DND-41 (cell line): ENCODE measurements at regions not wholly inside any gene's neighbourhood (a gene's known extent, or its start where the extent isn't known, plus 50 kb on each side); places are given as distances from the start of the nearest gene placed in this dataset.

Experiments
- ATAC-seq: fragments of 200-7000 bp; cut with Tn5 transposase; 3 replicates; pipeline ENCODE4 v1.9.1; 2021; ENCODE audit warnings: low read depth; ENCODE audit not compliant: insufficient read depth
- DNase-seq: peaks from one replicate; pipeline ENCODE4 v3.0.0-alpha.2; 2020
- H2AFZ ChIP-seq: 2 replicates; pipeline ENCODE4 v1.6.0; 2012; ENCODE audit warnings: low read depth, low read length
- H3K27ac ChIP-seq: 2 replicates; pipeline ENCODE4 v1.5.1; 2012; ENCODE audit warnings: low read length, inconsistent platforms
- H3K27me3 ChIP-seq: fragments of 200-600 bp; sonication (generic); 2 replicates; pipeline ENCODE4 v1.6.0; 2012; ENCODE audit warnings: low read length, mild to moderate bottlenecking, inconsistent platforms; ENCODE audit not compliant: insufficient read depth, poor library complexity
- H3K36me3 ChIP-seq: 2 replicates; pipeline ENCODE4 v1.5.1; 2012; ENCODE audit warnings: low read length, inconsistent platforms; ENCODE audit not compliant: insufficient read depth
- H3K4me1 ChIP-seq: 2 replicates; pipeline ENCODE4 v1.5.1; 2012; ENCODE audit warnings: mild to moderate bottlenecking, low read length; ENCODE audit not compliant: insufficient read depth
- H3K4me2 ChIP-seq: 2 replicates; pipeline ENCODE4 v1.6.0; 2012; ENCODE audit warnings: mild to moderate bottlenecking, moderate library complexity, low read length, inconsistent platforms; ENCODE audit not compliant: insufficient read depth
- H3K4me3 ChIP-seq, 2 experiments: fragments of 200-600 bp in 1 of 2; shearing (Covaris generic) in 1 of 2; 2 replicates each; pipeline ENCODE4 v1.5.1; 2012 to 2016; ENCODE audit warnings: inconsistent platforms in 2 of 2, low read length in 2 of 2, mild to moderate bottlenecking in 2 of 2, low read depth in 1 of 2, moderate library complexity in 1 of 2
- H3K79me2 ChIP-seq: 2 replicates; pipeline ENCODE4 v1.6.0; 2012; ENCODE audit warnings: low read length, inconsistent platforms; ENCODE audit not compliant: insufficient read depth
- H3K9ac ChIP-seq: 2 replicates; pipeline ENCODE4 v1.6.0; 2012; ENCODE audit warnings: low read depth, mild to moderate bottlenecking, inconsistent platforms, low read length, moderate library complexity
- H3K9me3 ChIP-seq: 2 replicates; pipeline ENCODE4 v1.5.1; 2012; ENCODE audit warnings: low read length, moderate library complexity, mild to moderate bottlenecking, inconsistent platforms; ENCODE audit not compliant: insufficient read depth, severe bottlenecking
- H4K20me1 ChIP-seq: 2 replicates; pipeline ENCODE4 v1.6.0; 2012; ENCODE audit warnings: low read length; ENCODE audit not compliant: insufficient read depth
- EZH2 ChIP-seq: IDR thresholded peaks from 3 replicates; pipeline ENCODE4 v1.6.1; 2012; ENCODE audit warnings: borderline replicate concordance, low read depth, mild to moderate bottlenecking, moderate library complexity, low read length, inconsistent platforms; ENCODE audit not compliant: severe bottlenecking
- TF ChIP-seq, protein P1 (sequence below): IDR thresholded peaks from 2 replicates; pipeline ENCODE4 v1.5.1; 2012; ENCODE audit warnings: borderline replicate concordance, low read length, moderate library complexity, mild to moderate bottlenecking; ENCODE audit not compliant: poor library complexity, severe bottlenecking; ENCODE audit errors: extremely low read depth

- ATAC-seq: no peak
- H3K36me3 ChIP-seq: no peaks in the 10 kb centered on the region
- H2AFZ ChIP-seq: no peak overlapping the region
- TF ChIP-seq EZH2: no peak
- TF ChIP-seq, protein P1, sequence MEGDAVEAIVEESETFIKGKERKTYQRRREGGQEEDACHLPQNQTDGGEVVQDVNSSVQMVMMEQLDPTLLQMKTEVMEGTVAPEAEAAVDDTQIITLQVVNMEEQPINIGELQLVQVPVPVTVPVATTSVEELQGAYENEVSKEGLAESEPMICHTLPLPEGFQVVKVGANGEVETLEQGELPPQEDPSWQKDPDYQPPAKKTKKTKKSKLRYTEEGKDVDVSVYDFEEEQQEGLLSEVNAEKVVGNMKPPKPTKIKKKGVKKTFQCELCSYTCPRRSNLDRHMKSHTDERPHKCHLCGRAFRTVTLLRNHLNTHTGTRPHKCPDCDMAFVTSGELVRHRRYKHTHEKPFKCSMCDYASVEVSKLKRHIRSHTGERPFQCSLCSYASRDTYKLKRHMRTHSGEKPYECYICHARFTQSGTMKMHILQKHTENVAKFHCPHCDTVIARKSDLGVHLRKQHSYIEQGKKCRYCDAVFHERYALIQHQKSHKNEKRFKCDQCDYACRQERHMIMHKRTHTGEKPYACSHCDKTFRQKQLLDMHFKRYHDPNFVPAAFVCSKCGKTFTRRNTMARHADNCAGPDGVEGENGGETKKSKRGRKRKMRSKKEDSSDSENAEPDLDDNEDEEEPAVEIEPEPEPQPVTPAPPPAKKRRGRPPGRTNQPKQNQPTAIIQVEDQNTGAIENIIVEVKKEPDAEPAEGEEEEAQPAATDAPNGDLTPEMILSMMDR: no peak
- H3K27me3 ChIP-seq: peaks cover 9% of the 10 kb centered on the region
- H4K20me1 ChIP-seq: no peaks in the 10 kb centered on the region
- no peaks in the 10 kb centered on the region for H3K9me3 ChIP-seq
- no peak overlapping the region for H3K4me3 ChIP-seq
- DNase-seq: no peak
- H3K79me2 ChIP-seq: no peaks in the 10 kb centered on the region
- no peak overlapping the region for H3K27ac ChIP-seq
- H3K4me1 ChIP-seq: no peaks in the 10 kb centered on the region
- no peak overlapping the region for H3K9ac ChIP-seq
- no peak overlapping the region for H3K4me2 ChIP-seq
Observed at GRCh38 chr7:106476751-106477150, 184.2 kb downstream of the CCDC71L start.

- Histone ChIP-seq H3K79me2 (no peaks in the 10 kb centered on the region), H3K4me3 (no peak overlapping the region), H2AFZ (no peak overlapping the region), H3K27me3 (peaks cover 3% of the 10 kb centered on the region), H3K9me3 (no peaks in the 10 kb centered on the region), H3K9ac (no peak overlapping the region), H3K4me1 (no peaks in the 10 kb centered on the region), H3K4me2 (no peak overlapping the region), H3K27ac (no peak overlapping the region), H4K20me1 (no peaks in the 10 kb centered on the region), H3K36me3 (no peaks in the 10 kb centered on the region)
- TF ChIP-seq, protein P1: no peak
- no peak for TF ChIP-seq EZH2
- ATAC-seq: no peak
- no peak for DNase-seq
Observed at GRCh38 chr7:106472741-106473140, 188.0 kb upstream of the NAMPT start.

DNA sequence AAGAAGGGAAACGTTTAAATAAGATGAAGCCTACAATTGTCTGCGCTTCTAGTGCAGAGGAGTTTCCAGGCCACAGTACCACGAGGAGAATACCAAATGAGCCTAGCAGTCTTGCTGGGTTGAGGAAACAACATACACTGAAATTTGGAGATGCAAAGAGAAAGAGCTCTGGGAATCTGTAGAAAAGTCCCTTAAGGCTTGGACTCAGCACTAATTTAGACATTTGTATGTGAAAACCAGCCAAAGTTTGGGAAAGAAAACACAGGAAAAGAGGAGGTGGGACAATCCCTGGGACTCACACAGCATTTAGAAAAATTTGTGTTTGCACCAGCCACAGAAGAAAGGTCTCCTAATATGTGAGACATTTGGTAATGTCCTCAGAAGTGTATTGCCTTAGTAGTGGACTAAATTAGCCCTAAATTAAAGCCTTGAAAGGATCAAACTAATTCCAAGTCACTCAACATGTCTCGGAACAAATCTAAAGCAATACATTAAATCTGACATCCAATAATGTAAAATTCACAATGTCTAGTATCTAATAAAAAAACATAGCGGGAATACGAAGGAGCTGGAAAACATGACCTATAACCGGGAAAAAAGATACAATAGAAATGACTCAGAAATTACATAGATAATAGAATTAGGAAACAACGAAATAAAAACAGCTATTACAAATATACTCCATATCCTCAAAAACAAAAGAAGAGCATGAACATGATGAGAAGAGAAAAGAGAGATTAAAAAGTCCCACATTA, 187.1 kb upstream of the NAMPT start:
- Histone ChIP-seq H3K4me2 (no peak overlapping the region), H2AFZ (no peak overlapping the region), H3K9ac (no peak overlapping the region), H3K27me3 (peaks cover 3% of the 10 kb centered on the region), H3K4me1 (no peaks in the 10 kb centered on the region), H3K9me3 (no peaks in the 10 kb centered on the region), H3K79me2 (no peaks in the 10 kb centered on the region), H4K20me1 (no peaks in the 10 kb centered on the region), H3K4me3 (no peak overlapping the region), H3K27ac (no peak overlapping the region), H3K36me3 (no peaks in the 10 kb centered on the region)
- ATAC-seq (no peak), DNase-seq (no peak)
- TF ChIP-seq EZH2: no peak
- TF ChIP-seq, protein P1: no peak

DNA sequence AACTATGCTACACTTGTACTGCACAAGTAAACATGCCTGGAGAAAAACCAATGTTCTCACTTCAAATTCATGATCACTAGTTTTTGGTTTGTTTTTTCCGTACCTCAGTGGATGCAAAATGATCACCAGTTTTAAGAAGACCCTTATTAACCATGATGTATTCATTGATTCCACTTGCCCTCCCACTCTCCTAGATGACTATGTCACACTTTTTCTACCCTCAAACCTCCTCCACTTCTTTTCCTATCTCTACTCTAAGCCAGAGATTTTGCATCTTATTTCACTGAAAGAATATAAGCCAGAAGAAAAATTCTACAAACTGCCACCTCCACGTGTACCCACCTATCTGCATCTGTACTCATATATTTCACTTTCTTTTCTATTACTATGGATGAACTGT, 186.2 kb upstream of the NAMPT start:
- Histone ChIP-seq H3K27ac (no peak overlapping the region), H3K27me3 (peaks cover 3% of the 10 kb centered on the region), H3K4me1 (no peaks in the 10 kb centered on the region), H3K9me3 (no peaks in the 10 kb centered on the region), H4K20me1 (no peaks in the 10 kb centered on the region), H3K4me2 (no peak overlapping the region), H3K4me3 (no peak overlapping the region), H2AFZ (no peak overlapping the region), H3K9ac (no peak overlapping the region), H3K36me3 (no peaks in the 10 kb centered on the region), H3K79me2 (no peaks in the 10 kb centered on the region)
- ATAC-seq: no peak
- no peak for DNase-seq
- no peak for TF ChIP-seq EZH2
- TF ChIP-seq, protein P1: no peak
